LNCaP clone FGC (cell line): ENCODE measurements at regions not wholly inside any gene's neighbourhood (a gene's known extent, or its start where the extent isn't known, plus 50 kb on each side); places are given as distances from the start of the nearest gene placed in this dataset.

Experiments
- DNase-seq: peaks from one replicate; pipeline ENCODE4 v3.0.0-alpha.2; 2011; ENCODE audit warnings: low read depth
- H3K4me3 ChIP-seq: 2 replicates; pipeline ENCODE4 v1.5.1; 2011; ENCODE audit warnings: mild to moderate bottlenecking, low read depth, low read length, control low read depth
- TF ChIP-seq, protein P1 (sequence below): IDR thresholded peaks from 2 replicates; pipeline ENCODE4 v1.5.1; 2012; ENCODE audit warnings: mild to moderate bottlenecking; ENCODE audit not compliant: control insufficient read depth, insufficient read depth; ENCODE audit errors: extremely low read depth

DNA sequence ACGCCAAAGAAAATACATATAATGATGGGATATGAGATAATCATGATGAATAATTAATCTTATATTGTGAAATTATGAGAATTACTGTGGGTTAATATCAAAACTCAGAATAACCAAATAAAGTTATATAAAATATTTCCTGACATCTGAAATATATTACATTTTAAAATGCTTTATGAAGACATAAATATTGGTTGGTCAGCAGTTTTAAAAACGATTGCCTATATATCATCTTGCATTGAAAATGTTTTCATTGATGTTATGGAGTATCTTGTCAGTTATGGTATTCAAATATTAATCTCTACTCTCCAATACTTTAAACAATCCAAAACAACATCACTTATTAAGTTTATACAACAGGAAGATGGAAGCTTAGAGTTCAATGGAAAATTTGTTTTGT lies 228.1 kb upstream of the FERD3L start:
- TF ChIP-seq, protein P1, sequence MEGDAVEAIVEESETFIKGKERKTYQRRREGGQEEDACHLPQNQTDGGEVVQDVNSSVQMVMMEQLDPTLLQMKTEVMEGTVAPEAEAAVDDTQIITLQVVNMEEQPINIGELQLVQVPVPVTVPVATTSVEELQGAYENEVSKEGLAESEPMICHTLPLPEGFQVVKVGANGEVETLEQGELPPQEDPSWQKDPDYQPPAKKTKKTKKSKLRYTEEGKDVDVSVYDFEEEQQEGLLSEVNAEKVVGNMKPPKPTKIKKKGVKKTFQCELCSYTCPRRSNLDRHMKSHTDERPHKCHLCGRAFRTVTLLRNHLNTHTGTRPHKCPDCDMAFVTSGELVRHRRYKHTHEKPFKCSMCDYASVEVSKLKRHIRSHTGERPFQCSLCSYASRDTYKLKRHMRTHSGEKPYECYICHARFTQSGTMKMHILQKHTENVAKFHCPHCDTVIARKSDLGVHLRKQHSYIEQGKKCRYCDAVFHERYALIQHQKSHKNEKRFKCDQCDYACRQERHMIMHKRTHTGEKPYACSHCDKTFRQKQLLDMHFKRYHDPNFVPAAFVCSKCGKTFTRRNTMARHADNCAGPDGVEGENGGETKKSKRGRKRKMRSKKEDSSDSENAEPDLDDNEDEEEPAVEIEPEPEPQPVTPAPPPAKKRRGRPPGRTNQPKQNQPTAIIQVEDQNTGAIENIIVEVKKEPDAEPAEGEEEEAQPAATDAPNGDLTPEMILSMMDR = no peak
- DNase-seq = no peak
- H3K4me3 ChIP-seq = no peak overlapping the region

DNA sequence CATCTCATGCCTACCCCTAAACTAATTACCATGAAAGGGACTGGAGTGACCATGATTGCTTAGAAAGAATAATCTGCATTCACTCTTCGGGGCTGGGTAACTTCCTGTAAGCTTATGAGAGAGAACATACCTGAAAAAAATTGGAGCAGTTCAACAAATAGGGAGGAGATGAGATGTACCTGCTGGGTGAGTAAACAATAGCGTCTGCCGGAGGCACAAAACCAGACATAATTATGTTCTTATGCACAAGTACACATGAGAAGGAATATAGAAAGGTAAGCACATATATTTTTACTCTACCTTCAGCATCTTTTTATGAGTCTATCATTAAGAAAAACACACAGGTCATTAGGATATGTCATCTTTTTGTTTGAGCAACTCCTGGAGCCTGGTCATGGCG lies 224.6 kb upstream of the FERD3L start:
- TF ChIP-seq, protein P1 = no peak
- H3K4me3 ChIP-seq = no peak overlapping the region
- DNase-seq = peak; percentile 89

- DNase-seq = no peak
- TF ChIP-seq, protein P1 = no peak
- H3K4me3 ChIP-seq = no peak overlapping the region
Measured at GRCh38 chr7:19369182-19369581, 224.0 kb upstream of the FERD3L start.

- TF ChIP-seq, protein P1 = no peak
- no peak overlapping the region for H3K4me3 ChIP-seq
- no peak for DNase-seq
Measured at GRCh38 chr7:19368491-19368925, 223.3 kb upstream of the FERD3L start.

- DNase-seq = no peak
- TF ChIP-seq, protein P1 = no peak
- no peak overlapping the region for H3K4me3 ChIP-seq
Measured at GRCh38 chr7:19364950-19365349, 219.7 kb upstream of the FERD3L start.

DNA sequence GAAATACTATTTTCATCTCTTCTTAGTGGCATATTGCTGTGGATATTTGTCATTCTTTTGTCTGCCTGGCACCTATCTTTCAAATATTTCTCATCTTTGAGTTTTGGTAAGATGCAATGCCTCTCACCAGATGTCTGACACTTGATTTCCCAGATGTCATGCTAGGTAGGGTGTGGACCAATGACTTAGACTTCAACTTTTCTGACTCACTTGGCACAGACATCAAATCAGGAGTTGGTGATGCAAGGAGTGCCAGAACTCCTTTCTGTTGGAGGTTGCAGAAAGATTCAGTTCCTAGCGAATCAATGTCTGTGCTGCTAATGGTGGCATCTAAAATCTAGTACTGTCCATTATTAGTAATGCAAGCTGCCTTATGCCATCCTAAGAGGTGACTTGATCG lies 216.9 kb upstream of the FERD3L start:
- DNase-seq = no peak
- TF ChIP-seq, protein P1 = no peak
- H3K4me3 ChIP-seq = no peak overlapping the region

GRCh38 chr7:19353180-19353579 lies 208.0 kb upstream of the FERD3L start:
- no peak for DNase-seq
- no peak overlapping the region for H3K4me3 ChIP-seq
- TF ChIP-seq, protein P1 = no peak
